K562 (cell line): ENCODE measurements at regions not wholly inside any gene's neighbourhood (a gene's known extent, or its start where the extent isn't known, plus 50 kb on each side); places are given as distances from the start of the nearest gene placed in this dataset.

Experiments
- ATAC-seq: fragments of 200-7000 bp; cut with Tn5 transposase; 3 replicates; pipeline ENCODE4 v1.9.1; 2020; ENCODE audit warnings: moderate library complexity
- BruUV-seq: library from RNA; stranded (reverse); fragments of 400-500 nt; replicated peaks from 2 replicates; lab custom pipeline; 2021; lab: Mats Ljungman, UMichigan
- CTCF ChIA-PET: fragments of 300-600 bp; formaldehyde crosslinking; extraction: SDS; loops from one replicate; lab custom pipeline; 2021; ENCODE audit warnings: low intra/inter-chr PET ratio; lab: Yijun Ruan, JAX
- POLR2A ChIA-PET: fragments of 300-600, 350-650 bp; sonication (Branson Sonifier 250); formaldehyde crosslinking; extraction: SDS; loops from one replicate; lab custom pipeline; 2021; ENCODE audit warnings: antibody characterized with exemption, inconsistent platforms; lab: Yijun Ruan, JAX
- DNase-seq, 4 experiments: peaks; one replicate each; pipeline versions ENCODE4 v3.0.0 to v3.0.0-alpha.2; 2011 to 2018; ENCODE audit warnings: low spot score in 3 of 4, mixed read lengths in 3 of 4; ENCODE audit errors: extremely low read depth in 1 of 4
- FAIRE-seq: peaks from 2 replicates; lab custom pipeline; 2011; peaks lifted over from hg19 to GRCh38; lab: Jason Lieb, UNC
- H2AFZ ChIP-seq: 2 replicates; pipeline ENCODE4 v1.6.0; 2011; ENCODE audit warnings: low read depth, low read length, control low read depth, inconsistent platforms
- H3K27ac ChIP-seq: fragments of 200-600 bp; 3 replicates; pipeline ENCODE4 v1.8.0; 2011; ENCODE audit warnings: low read depth, mild to moderate bottlenecking, control low read depth, inconsistent platforms, low read length, moderate library complexity, mixed read lengths; ENCODE audit errors: extremely low read depth
- H3K27me3 ChIP-seq, 2 experiments: fragments of 300-600 bp in 1 of 2; 2 replicates in 1 of 2; 3 replicates in 1 of 2; pipeline versions ENCODE4 v1.6.0 to v1.8.0; 2011; ENCODE audit warnings: inconsistent platforms in 2 of 2, low read length in 2 of 2, mild to moderate bottlenecking in 1 of 2, mixed read lengths in 1 of 2, moderate library complexity in 1 of 2; ENCODE audit not compliant: control insufficient read depth in 2 of 2, insufficient read depth in 2 of 2
- H3K36me3 ChIP-seq: fragments of 300-600 bp; 3 replicates; pipeline ENCODE4 v1.8.0; 2011; ENCODE audit warnings: mild to moderate bottlenecking, low read length, inconsistent platforms; ENCODE audit not compliant: control insufficient read depth, insufficient read depth
- H3K4me1 ChIP-seq, 2 experiments: fragments of 200-600 bp in 1 of 2; replicated peaks in 1 of 2; 2 replicates in 1 of 2; 3 replicates in 1 of 2; pipeline versions ENCODE4 v1.5.1 to v1.8.0; 2011; ENCODE audit warnings: inconsistent platforms in 2 of 2, low read length in 2 of 2, mild to moderate bottlenecking in 1 of 2, mixed read lengths in 1 of 2, moderate library complexity in 1 of 2; ENCODE audit not compliant: control insufficient read depth in 2 of 2, insufficient read depth in 2 of 2
- H3K4me2 ChIP-seq: 2 replicates; pipeline ENCODE4 v1.6.1; 2011; ENCODE audit warnings: low read length, control low read depth, inconsistent platforms, mixed read lengths; ENCODE audit not compliant: insufficient read depth
- H3K4me3 ChIP-seq: fragments of 200-600 bp; sonication (generic), shearing (Covaris generic); 2 replicates; pipeline ENCODE4 v1.5.1; 2016; ENCODE audit warnings: control low read depth, inconsistent platforms
- H3K79me2 ChIP-seq: fragments of 200-600 bp; 3 replicates; pipeline ENCODE4 v1.8.0; 2011; ENCODE audit warnings: low read length, inconsistent platforms; ENCODE audit not compliant: control insufficient read depth, insufficient read depth
- H3K9ac ChIP-seq, 2 experiments: 2 replicates each; pipeline versions ENCODE4 v1.6.0 to v1.6.1; 2011; ENCODE audit warnings: low read depth in 2 of 2, low read length in 2 of 2, control low read depth in 1 of 2, inconsistent platforms in 1 of 2, mild to moderate bottlenecking in 1 of 2, mixed read lengths in 1 of 2; ENCODE audit not compliant: insufficient read depth in 1 of 2
- H3K9me1 ChIP-seq: one replicate; pipeline ENCODE4 v1.6.0; 2011; ENCODE audit warnings: inconsistent platforms, mild to moderate bottlenecking, low read length, moderate library complexity; ENCODE audit not compliant: control insufficient read depth, insufficient read depth
- H3K9me3 ChIP-seq: replicated peaks from 2 replicates; pipeline ENCODE4 v1.5.1; 2011; ENCODE audit warnings: low read depth, low read length, inconsistent platforms; ENCODE audit not compliant: control insufficient read depth, insufficient read depth
- H4K20me1 ChIP-seq: replicated peaks from 2 replicates; pipeline ENCODE4 v1.6.1; 2011; ENCODE audit warnings: low read length, inconsistent platforms, mixed read lengths; ENCODE audit not compliant: control insufficient read depth, insufficient read depth
- ARID3A ChIP-seq: IDR thresholded peaks from 2 replicates; pipeline ENCODE4 v1.6.1; 2012; ENCODE audit warnings: low read depth, low read length, improper control_type of control experiment, borderline replicate concordance
- BDP1 ChIP-seq: IDR thresholded peaks from 3 replicates; pipeline ENCODE4 v1.6.1; 2011; ENCODE audit not compliant: insufficient read length, insufficient read depth
- E4F1 ChIP-seq: fragments of 250-450 bp; sonication (Bioruptor Pico); IDR thresholded peaks from 2 replicates; pipeline ENCODE4 v1.5.0; 2021; ENCODE audit warnings: mild to moderate bottlenecking, borderline replicate concordance
- GMEB1 ChIP-seq: fragments of 250-450 bp; sonication (Bioruptor Pico); IDR thresholded peaks from 2 replicates; pipeline ENCODE4 v1.4.0; 2020; ENCODE audit warnings: mild to moderate bottlenecking
- MAFG ChIP-seq: fragments of 450-650 bp; conservative IDR thresholded peaks from 2 replicates; pipeline ENCODE4 v1.6.1; 2016; ENCODE audit warnings: missing genetic modification characterization, missing compliant biosample characterization
- MNT ChIP-seq, 2 experiments: fragments of 450-650 bp; conservative IDR thresholded peaks; 2 replicates each; pipeline ENCODE4 v1.6.1; 2017; ENCODE audit warnings: mild to moderate bottlenecking in 2 of 2, moderate library complexity in 2 of 2
- MXD1 ChIP-seq: fragments of 250-450 bp; sonication (Bioruptor Pico); IDR thresholded peaks from 2 replicates; pipeline ENCODE4 v1.8.0; 2021; ENCODE audit warnings: borderline replicate concordance, mild to moderate bottlenecking, moderate library complexity; ENCODE audit not compliant: poor library complexity, severe bottlenecking
- NFE2 ChIP-seq: IDR thresholded peaks from 2 replicates; pipeline ENCODE4 v1.6.1; 2014; ENCODE audit warnings: antibody characterized with exemption, low read depth
- NR2C1 ChIP-seq, 2 experiments: fragments of 450-650 bp; IDR thresholded peaks; 2 replicates each; pipeline ENCODE4 v1.6.1; 2017; ENCODE audit warnings: mild to moderate bottlenecking in 2 of 2, antibody characterized with exemption in 1 of 2, inconsistent platforms in 1 of 2, missing compliant biosample characterization in 1 of 2, missing genetic modification characterization in 1 of 2
- POLR3G ChIP-seq: IDR thresholded peaks from 2 replicates; pipeline ENCODE4 v1.6.1; 2011; ENCODE audit not compliant: insufficient read length, insufficient replicate concordance; ENCODE audit errors: extremely low read depth
- TOE1 ChIP-seq, 2 experiments: fragments of 450-650 bp in 1 of 2; sonication (generic) in 1 of 2; formaldehyde crosslinking in 1 of 2; IDR thresholded peaks; 2 replicates each; pipeline versions ENCODE4 v1.7.1 to v1.8.0; 2016 to 2022; ENCODE audit warnings: borderline replicate concordance in 2 of 2, mild to moderate bottlenecking in 2 of 2, antibody characterized with exemption in 1 of 2, inconsistent platforms in 1 of 2, low read depth in 1 of 2, missing genetic modification reagents in 1 of 2, moderate library complexity in 1 of 2
- ZKSCAN1 ChIP-seq: fragments of 150-350 bp; IDR thresholded peaks from 2 replicates; pipeline ENCODE4 v1.6.1; 2016; ENCODE audit warnings: low read depth, low read length
- WGBS: fragments of 100-300 bp; shearing (Covaris generic); methylation state at CpG from one replicate; pipeline ENCODE4 v1.1.6; 2016; ENCODE audit warnings: low coverage, mixed read lengths; ENCODE audit not compliant: insufficient coverage; ENCODE audit errors: missing lambda C conversion rate; 5-methylcytosine and 5-hydroxymethylcytosine counted together
- in situ Hi-C: fragments of 300-500 bp; cut with MboI; formaldehyde crosslinking; loops from 4 replicates; pipeline ENCODE4 v1.15.0; 2018; ENCODE audit warnings: inconsistent platforms, mixed read lengths
- intact Hi-C: fragments of 100-400 bp; cut with micrococcal nuclease; formaldehyde crosslinking; loops from 2 replicates; pipeline ENCODE4 v1.14.2; 2022

GRCh38 chr22:47847131-47847890 lies 1084.9 kb downstream of the TBC1D22A start:
- intact Hi-C loops = no loop called here
- no peak overlapping the region for H2AFZ ChIP-seq
- H3K27ac ChIP-seq = no peak overlapping the region
- no peak for DNase-seq
- no peak overlapping the region for H3K4me3 ChIP-seq
- 37% methylated on average over 8 of the region's 8 CpGs for WGBS
- no peak overlapping the region for H3K4me2 ChIP-seq
- H3K4me1 ChIP-seq = no peaks in the 10 kb centered on the region
- no peak overlapping the region for H3K9ac ChIP-seq
- H4K20me1 ChIP-seq = no peaks in the 10 kb centered on the region
- no TSS peak for BruUV-seq
- CTCF ChIA-PET = no interaction called here
- no peaks in the 10 kb centered on the region for H3K9me1 ChIP-seq
- no peaks in the 10 kb centered on the region for H3K36me3 ChIP-seq
- no peak for ATAC-seq
- no peaks in the 10 kb centered on the region for H3K79me2 ChIP-seq
- POLR2A ChIA-PET = no interaction called here
- FAIRE-seq = no peak
- H3K9me3 ChIP-seq = no peaks in the 10 kb centered on the region
- in situ Hi-C loops = loop anchor here (10.0 kb wide), 1 partner anchor 223 kb away; no protein-coding TSS in a partner anchor
- TF ChIP-seq GMEB1 (CRISPR knock-in tag) = no peak
- no peak for TF ChIP-seq MNT (conservative IDR thresholded peaks at IDR 0.05)
- no peak for TF ChIP-seq BDP1
- no peak for TF ChIP-seq E4F1 (CRISPR knock-in tag)
- TF ChIP-seq NFE2 = no peak
- TF ChIP-seq TOE1 (IDR thresholded peaks at IDR 0.05; ENCODE audit: borderline replicate concordance) = no peak
- no peak for TF ChIP-seq TOE1 (CRISPR knock-in tag; IDR thresholded peaks at IDR 0.05; ENCODE audit: borderline replicate concordance, low read depth)
- TF ChIP-seq POLR3G = no peak
- TF ChIP-seq ARID3A = no peak
- TF ChIP-seq MAFG (tag) = no peak
- TF ChIP-seq NR2C1 (IDR thresholded peaks at IDR 0.05) = no peak
- TF ChIP-seq NR2C1 (tag; IDR thresholded peaks at IDR 0.05) = no peak
- TF ChIP-seq ZKSCAN1 = no peak
- TF ChIP-seq MXD1 (CRISPR knock-in tag) = no peak
- no peaks in the 10 kb centered on the region for H3K27me3 ChIP-seq
